Suppressor macrophage (primary cell): ENCODE measurements at regions not wholly inside any gene's neighbourhood (a gene's known extent, or its start where the extent isn't known, plus 50 kb on each side); places are given as distances from the start of the nearest gene placed in this dataset.
"Not testable (repeated sequence)": the region's sequence is repeated elsewhere in the genome, so short reads cannot be mapped to it uniquely, and the experiment has no call there.

Source experiments
- DNase-seq, 4 experiments: peaks; one replicate each; pipeline ENCODE4 v3.0.0-alpha.2; 2020 to 2022

- no peak for DNase-seq
Measured at GRCh38 chr1:37162059-37162458, 127.7 kb upstream of the GRIK3 start.

GRCh38 chr1:37166005-37166404, 131.7 kb upstream of the GRIK3 start:
- no peak for DNase-seq

GRCh38 chr1:37167479-37167878, 133.2 kb upstream of the GRIK3 start:
- no peak for DNase-seq

GRCh38 chr1:37169241-37169640, 134.9 kb upstream of the GRIK3 start:
- DNase-seq = no peak

- DNase-seq = no peak
Measured at GRCh38 chr1:37169743-37170275, 135.5 kb upstream of the GRIK3 start.

- DNase-seq = no peak
Measured at GRCh38 chr1:37171691-37172090, 137.4 kb upstream of the GRIK3 start.

- no peak for DNase-seq
Measured at GRCh38 chr1:37174341-37174740, 140.0 kb upstream of the GRIK3 start.

- DNase-seq = no peak
Measured at GRCh38 chr1:37174876-37175275, 140.6 kb upstream of the GRIK3 start.

- no peak for DNase-seq
Measured at GRCh38 chr1:37175666-37176215, 141.4 kb upstream of the GRIK3 start.

- no peak for DNase-seq
Measured at GRCh38 chr1:37176269-37176668, 142.0 kb upstream of the GRIK3 start.

GRCh38 chr1:37177230-37177864, 143.0 kb upstream of the GRIK3 start:
- DNase-seq = peak; percentile 51 to 73 (median 60)

- DNase-seq = no peak
Measured at GRCh38 chr1:37181425-37181824, 147.1 kb upstream of the GRIK3 start.

- DNase-seq = no peak
Measured at GRCh38 chr1:37184789-37185188, 150.5 kb upstream of the GRIK3 start.

- peak in 1 of 4 experiments; percentile 1 for DNase-seq
Measured at GRCh38 chr1:37186246-37186756, 152.0 kb upstream of the GRIK3 start.

- DNase-seq = no peak
Measured at GRCh38 chr1:37189111-37189510, 154.8 kb upstream of the GRIK3 start.

- DNase-seq = no peak
Measured at GRCh38 chr1:37197411-37197810, 163.1 kb upstream of the GRIK3 start.

- DNase-seq = not testable (repeated sequence)
Measured at GRCh38 chr1:37214305-37214704, 180.0 kb upstream of the GRIK3 start.

GRCh38 chr1:37233606-37234005, 199.3 kb upstream of the GRIK3 start:
- no peak for DNase-seq

- DNase-seq = no peak
Measured at GRCh38 chr1:37234941-37235418, 200.7 kb upstream of the GRIK3 start.

GRCh38 chr1:37237948-37238347, 203.6 kb upstream of the GRIK3 start:
- no peak for DNase-seq

- no peak for DNase-seq
Measured at GRCh38 chr1:37238364-37239224, 204.3 kb upstream of the GRIK3 start.

GRCh38 chr1:37239225-37239740, 205.0 kb upstream of the GRIK3 start:
- no peak for DNase-seq

- DNase-seq = no peak
Measured at GRCh38 chr1:37240897-37241296, 206.6 kb upstream of the GRIK3 start.
